NCI-H2107 treated with DMSO at 0.1 percent for 48 hours (cell line): ENCODE measurements at regions not wholly inside any gene's neighbourhood (a gene's known extent, or its start where the extent isn't known, plus 50 kb on each side); places are given as distances from the start of the nearest gene placed in this dataset.
"Not testable (repeated sequence)": the region's sequence is repeated elsewhere in the genome, so short reads cannot be mapped to it uniquely, and the experiment has no call there.

Experiments used
- DNase-seq: peaks from one replicate; lab custom pipeline; 2025; ENCODE audit not compliant: unreplicated experiment; lab: John Stamatoyannopoulos, UW

- DNase-seq, result no peak
These were observed 114.9 kb upstream of the SLCO6A1 start for GRCh38 chr5:102613661-102614060.

GRCh38 chr5:102617191-102618187 lies 118.7 kb upstream of the SLCO6A1 start:
- no peak for DNase-seq

GRCh38 chr5:102622262-102622661 lies 123.5 kb upstream of the SLCO6A1 start:
- no peak for DNase-seq

- no peak for DNase-seq
These were observed 124.7 kb upstream of the SLCO6A1 start for GRCh38 chr5:102623329-102624065.

- DNase-seq, result no peak
These were observed 125.6 kb upstream of the SLCO6A1 start for GRCh38 chr5:102624405-102624804.

GRCh38 chr5:102625468-102625867 lies 126.7 kb upstream of the SLCO6A1 start:
- no peak for DNase-seq

- no peak for DNase-seq
These were observed 127.1 kb upstream of the SLCO6A1 start for GRCh38 chr5:102625928-102626327.

- no peak for DNase-seq
These were observed 127.8 kb upstream of the PAM start for GRCh38 chr5:102627315-102627714.

GRCh38 chr5:102628441-102629175 lies 126.5 kb upstream of the PAM start:
- DNase-seq, result no peak

- DNase-seq, result no peak
These were observed 125.1 kb upstream of the PAM start for GRCh38 chr5:102629827-102630605.

GRCh38 chr5:102635399-102635798 lies 119.7 kb upstream of the PAM start:
- not testable (repeated sequence) for DNase-seq

- DNase-seq, result no peak
These were observed 116.8 kb upstream of the PAM start for GRCh38 chr5:102638316-102638715.

GRCh38 chr5:102638912-102639652 lies 116.0 kb upstream of the PAM start:
- DNase-seq, result no peak

- DNase-seq, result no peak
These were observed 105.4 kb upstream of the PAM start for GRCh38 chr5:102649731-102650130.

- DNase-seq, result no peak
These were observed 103.6 kb upstream of the PAM start for GRCh38 chr5:102651466-102651865.

- DNase-seq, result no peak
These were observed 100.4 kb upstream of the PAM start for GRCh38 chr5:102654559-102655349.

GRCh38 chr5:102659151-102659550 lies 96.0 kb upstream of the PAM start:
- no peak for DNase-seq

GRCh38 chr5:102660111-102660510 lies 95.0 kb upstream of the PAM start:
- DNase-seq, result no peak
